GM21447 (cell line): ENCODE measurements at regions not wholly inside any gene's neighbourhood (a gene's known extent, or its start where the extent isn't known, plus 50 kb on each side); places are given as distances from the start of the nearest gene placed in this dataset.
"Not testable (repeated sequence)": the region's sequence is repeated elsewhere in the genome, so short reads cannot be mapped to it uniquely, and the experiment has no call there.

Experiments
- ATAC-seq: cut with Tn5 transposase; IDR thresholded peaks from one replicate; pipeline ENCODE4 v1.9.1; 2021; ENCODE audit not compliant: unreplicated experiment

DNA sequence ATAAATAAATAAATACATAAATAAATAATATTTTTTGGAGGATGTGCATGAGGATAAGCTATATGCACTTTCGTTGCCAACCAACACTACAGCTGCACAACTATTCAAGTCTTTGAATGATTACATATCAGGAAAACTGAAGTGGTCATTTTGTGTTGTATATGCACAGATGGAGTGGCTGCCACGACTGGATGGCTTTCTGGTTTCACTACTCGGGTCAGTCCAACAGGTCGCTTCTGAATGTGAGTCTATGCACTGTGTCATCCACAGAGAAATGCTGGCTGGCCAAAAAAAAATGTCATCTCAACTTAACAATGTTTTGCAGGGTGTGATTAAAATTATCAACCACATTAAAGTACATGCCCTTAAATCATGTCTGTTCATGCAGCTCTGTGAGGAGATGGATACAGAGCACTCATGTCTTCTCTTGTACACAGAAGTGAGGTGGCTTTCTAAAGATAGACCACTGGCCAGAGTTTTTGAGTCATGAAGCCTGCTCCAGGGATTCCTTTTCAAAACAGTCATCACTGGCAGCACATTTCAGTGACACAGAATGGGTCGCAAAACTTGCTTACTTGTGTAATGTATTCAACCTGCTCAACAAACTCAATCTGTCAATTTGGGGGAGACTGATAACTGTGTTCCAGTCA is 589.8 kb upstream of the CYLC2 start:
- no peak for ATAC-seq

- no peak for ATAC-seq
These were observed 591.6 kb upstream of the CYLC2 start for GRCh38 chr9:102403514-102403913.

DNA sequence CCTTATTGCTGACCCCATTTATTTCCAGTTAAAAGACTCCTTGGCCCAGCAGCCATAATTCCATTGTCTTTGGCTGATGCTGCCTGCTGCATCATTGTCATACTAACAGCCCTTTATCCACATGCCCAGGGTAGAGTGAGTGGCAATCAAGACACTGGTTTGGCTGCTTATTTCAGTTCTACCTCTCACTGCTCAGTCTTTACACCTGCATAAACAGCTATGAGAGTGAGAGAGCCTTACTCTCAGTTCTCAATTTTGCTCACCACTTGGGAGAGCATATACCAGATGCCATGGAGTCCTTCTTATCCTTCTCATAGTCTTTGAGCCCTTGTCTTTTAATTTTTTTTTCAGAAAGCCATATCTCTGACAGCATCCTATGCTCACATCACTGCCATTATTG is 596.9 kb upstream of the CYLC2 start:
- ATAC-seq, result no peak

- ATAC-seq, result not testable (repeated sequence)
These were observed 609.5 kb upstream of the CYLC2 start for GRCh38 chr9:102385620-102386019.

DNA sequence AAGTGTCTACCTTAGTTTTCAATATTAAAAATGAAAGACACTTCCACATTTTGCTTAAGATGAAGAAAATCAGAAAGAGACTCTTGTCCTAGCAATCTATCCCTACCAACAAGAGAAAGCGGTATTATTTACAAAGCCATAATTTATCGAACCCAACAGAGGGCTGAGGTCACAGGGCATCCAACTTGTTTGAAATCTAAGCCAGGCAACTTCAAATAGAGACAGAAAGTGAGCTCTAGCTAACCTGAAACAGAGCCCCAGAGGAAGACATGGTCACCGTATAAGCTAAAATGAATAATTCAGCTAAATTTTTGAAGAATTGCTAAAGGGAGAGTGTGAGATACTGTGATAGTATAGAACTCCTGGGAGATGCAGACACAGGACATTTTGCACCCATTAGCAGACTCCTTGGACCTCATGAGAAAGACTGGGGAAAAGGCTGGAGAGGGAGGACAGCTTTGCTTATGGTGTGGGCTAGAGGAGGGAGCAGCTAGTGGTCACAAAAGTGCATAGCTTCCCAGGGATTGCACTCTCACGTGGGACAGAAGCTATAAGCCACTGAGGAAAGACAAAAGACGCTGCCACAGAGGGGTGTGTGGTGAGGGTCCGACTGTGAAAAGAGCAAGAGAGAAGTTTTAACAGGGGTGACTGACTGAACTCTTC is 624.2 kb upstream of the GRIN3A start:
- no peak for ATAC-seq

- ATAC-seq, result no peak
These were observed 622.4 kb upstream of the GRIN3A start for GRCh38 chr9:102360846-102361245.

- ATAC-seq, result no peak
These were observed 617.5 kb upstream of the GRIN3A start for GRCh38 chr9:102355982-102356381.

- ATAC-seq, result no peak
These were observed 615.6 kb upstream of the GRIN3A start for GRCh38 chr9:102354041-102354440.

DNA sequence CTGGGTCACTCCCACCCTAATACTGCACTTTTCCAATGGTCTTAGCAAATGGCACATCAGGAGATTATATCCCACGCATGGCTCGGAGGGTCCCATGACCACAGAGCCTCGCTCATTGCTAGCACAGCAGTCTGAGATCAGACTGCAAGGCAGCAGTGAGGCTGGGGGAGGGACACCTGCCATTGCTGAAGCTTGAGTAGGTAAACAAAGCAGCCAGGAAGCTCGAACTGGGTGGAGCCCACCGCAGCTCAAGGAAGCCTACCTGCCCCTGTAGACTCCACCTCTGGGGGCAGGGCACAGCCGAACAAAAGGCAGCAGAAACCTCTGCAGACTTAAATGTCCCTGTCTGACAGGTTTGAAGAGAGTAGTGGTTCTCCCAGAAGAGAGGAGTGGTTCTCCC is 599.0 kb upstream of the GRIN3A start:
- not testable (repeated sequence) for ATAC-seq

DNA sequence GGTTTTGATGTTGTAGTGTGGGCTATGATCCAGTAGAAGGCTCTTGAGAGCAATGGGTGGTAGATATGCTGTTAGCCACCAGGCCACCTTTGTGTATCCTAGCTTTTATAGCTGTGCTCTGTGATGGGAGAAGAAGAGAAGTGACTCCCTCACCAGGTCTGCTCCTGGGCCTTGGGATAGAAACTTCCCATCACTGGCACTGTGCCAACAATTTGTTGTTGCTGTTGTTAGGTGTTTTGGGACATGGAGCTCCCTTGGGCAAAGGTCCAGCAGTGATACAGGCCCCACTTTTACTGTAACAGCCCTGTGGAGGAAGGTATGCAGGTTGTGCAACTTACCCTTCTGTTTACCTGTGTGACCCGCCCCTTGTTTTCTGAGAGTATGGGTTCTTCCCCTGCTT is 570.9 kb upstream of the GRIN3A start:
- ATAC-seq, result no peak

GRCh38 chr9:102295188-102295587 is 556.7 kb upstream of the GRIN3A start:
- no peak for ATAC-seq

DNA sequence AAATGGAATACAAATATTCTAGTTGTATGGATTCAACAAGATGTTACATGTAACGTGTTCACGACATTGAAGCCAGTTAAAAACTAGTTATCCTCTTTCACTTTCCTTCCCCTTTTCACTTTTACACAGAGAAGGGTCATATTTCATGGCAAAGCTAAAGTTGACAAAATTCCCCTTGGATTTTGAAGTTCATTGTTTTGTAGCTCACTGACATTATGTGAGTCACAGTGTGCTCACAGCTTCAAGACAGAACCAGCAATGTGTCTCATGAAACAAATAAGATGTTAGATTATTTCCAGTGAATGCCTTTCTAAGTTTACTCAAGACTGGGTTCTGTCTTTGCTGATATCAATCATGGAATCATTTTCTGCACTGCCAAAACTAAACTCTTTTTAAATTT is 535.5 kb upstream of the GRIN3A start:
- ATAC-seq, result no peak

GRCh38 chr9:102253099-102253498 is 514.7 kb upstream of the GRIN3A start:
- no peak for ATAC-seq

DNA sequence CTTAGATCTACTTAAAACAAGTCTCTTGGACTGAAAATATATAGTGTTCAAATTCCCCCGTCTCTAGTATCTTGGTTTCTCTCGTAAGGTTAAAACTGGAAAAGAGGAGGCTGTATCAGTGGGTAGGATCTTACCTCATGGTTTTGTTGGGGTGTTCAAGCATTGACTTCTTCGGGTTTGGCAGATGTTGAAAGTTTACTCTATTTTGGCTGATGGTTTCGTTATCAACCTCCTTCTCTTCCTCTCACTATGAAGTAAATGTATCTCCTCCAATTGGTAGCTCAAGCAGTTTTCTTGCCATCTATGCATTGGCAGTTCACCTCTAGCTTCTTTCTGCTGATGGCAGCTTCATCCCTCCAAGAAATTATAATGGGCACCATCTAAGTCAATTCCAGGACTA is 506.5 kb upstream of the GRIN3A start:
- no peak for ATAC-seq

GRCh38 chr9:102237520-102237919 is 499.1 kb upstream of the GRIN3A start:
- ATAC-seq, result no peak

DNA sequence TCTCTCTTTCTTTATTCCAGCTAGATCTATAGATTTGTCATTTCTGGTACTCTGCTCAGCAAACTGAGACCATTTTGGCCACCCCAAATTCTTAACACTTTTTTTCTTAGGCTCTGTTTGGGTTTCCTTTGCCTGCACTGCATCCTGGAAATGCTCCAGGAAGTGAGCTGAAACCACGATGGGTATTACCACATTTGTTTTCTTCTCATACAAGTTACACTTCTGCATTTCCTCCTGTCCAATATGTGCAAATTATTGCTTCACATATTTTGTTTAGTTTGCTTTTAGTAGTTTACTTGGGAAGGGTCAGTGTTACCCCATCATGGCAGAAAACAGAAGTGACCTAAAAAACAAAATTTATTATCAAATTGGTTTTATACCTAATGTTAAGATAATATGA is 498.6 kb upstream of the GRIN3A start:
- ATAC-seq, result no peak

- ATAC-seq, result not testable (repeated sequence)
These were observed 489.0 kb upstream of the GRIN3A start for GRCh38 chr9:102227416-102227815.

DNA sequence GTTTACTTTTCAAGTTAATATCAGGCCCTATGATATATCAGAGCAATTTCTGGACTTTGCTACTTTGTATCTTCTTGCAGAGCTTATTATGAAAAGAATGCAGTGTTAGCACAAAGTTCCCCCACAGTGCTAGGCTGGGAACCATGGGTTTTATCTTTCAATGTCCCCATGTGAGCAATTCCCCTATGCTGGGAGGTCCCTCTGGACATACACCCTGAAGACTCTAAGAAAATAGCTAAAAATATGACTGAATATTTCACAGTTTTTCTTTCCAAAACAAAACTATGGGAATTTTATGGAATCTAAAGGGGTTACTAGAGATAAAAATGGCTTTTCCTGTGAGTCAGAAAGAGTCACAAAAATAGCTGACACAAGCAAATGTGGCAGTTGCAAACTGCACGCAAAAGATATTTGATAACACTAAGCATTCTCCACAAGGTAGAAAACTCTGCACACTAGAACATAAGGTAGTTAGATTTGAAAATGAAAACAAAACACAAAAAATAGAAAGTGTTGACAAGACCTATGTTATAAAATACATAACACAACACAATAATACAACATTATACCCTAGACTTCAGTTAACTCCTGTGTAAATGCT is 487.5 kb upstream of the GRIN3A start:
- no peak for ATAC-seq

DNA sequence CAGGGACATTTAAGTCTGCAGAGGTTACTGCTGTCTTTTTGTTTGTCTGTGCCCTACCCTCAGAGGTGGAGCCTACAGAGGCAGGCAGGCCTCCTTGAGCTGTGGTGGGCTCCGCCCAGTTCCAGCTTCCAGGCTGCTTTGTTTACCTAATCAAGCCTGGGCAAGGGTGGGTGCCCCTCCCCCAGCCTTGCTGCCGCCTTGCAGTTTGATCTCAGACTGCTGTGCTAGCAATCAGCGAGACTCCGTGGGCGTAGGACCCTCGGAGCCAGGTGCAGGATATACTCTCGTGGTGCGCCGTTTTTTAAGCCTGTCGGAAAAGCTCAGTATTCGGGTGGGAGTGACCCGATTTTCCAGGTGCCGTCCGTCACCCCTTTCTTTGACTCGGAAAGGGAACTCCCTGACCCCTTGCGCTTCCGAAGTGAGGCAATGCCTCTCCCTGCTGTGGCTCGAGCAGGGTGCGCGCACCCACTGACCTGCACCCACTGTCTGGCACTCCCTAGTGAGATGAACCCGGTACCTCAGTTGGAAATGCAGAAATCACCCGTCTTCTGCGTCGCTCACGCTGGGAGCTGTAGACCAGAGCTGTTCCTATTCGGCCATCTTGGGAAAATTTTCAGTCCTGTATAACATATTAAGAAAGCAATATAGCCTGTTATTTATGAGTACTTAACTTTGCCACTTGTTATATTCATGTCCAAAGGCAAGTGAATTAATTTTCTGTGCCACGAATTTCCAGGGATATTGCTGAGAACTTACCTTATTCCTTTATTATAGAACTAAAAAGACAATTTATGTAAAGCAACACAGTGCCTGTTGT is 485.1 kb upstream of the GRIN3A start:
- ATAC-seq, result not testable (repeated sequence)

DNA sequence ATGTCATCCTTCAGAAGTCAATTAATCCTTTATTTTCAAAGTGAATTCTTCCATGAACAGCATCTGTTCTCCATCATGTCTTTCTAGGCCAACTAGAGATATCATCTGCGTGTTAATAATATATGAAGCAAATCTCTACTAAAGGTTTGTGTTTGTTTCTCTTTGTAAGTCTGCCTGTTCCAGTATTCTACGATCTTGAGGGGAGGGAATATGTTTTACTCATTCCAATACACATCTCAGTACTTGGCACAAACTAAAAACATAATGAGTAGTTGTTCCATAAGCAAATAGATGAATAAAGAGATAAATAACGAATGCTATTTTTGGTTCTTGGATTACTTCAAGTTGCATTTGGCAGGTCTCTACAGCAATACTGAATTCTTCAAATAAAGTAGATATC is 470.7 kb upstream of the GRIN3A start:
- ATAC-seq, result no peak

GRCh38 chr9:102206432-102206831 is 468.0 kb upstream of the GRIN3A start:
- no peak for ATAC-seq

DNA sequence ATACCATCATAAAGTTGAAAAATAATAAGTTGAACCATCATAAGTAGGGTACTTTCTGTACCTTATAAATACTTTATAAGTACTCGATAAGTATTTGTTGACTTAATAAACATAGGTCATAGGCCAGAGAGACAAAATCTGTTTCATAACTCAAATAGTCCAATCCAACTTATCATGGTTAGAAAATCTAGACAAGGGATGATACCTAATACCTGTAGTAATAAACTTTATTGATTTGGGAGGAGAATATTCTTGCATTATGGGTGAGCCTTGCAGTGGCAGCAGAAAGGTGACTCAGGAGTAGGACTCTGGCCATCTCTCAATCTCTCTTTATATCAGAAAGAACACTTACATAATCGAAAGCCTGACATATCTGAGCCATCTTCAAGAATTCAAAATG is 466.8 kb upstream of the GRIN3A start:
- ATAC-seq, result no peak
